ENCODE measurements at regions not wholly inside any gene's neighbourhood (a gene's known extent, or its start where the extent isn't known, plus 50 kb on each side); places are given as distances from the start of the nearest gene placed in this dataset.

- intact Hi-C loops (cut with micrococcal nuclease) (loop anchor here (10.0 kb wide), 2 partner anchors 175 to 205 kb away; no protein-coding TSS in a partner anchor), in situ Hi-C loops (cut with MboI) (no loop called here)
- no TSS peak for BruUV-seq (replicated peaks)
- WGBS (ENCODE audit: insufficient coverage, low coverage, missing lambda C conversion rate), result 0% methylated on average over 3 of the region's 3 CpGs
- ATAC-seq, result no peak
- Histone ChIP-seq H3K9ac (ENCODE audit: insufficient read depth in 1 of 2, low read depth in 2 of 2, low read length in 2 of 2) (no peak overlapping the region), H3K36me3 (ENCODE audit: control insufficient read depth, insufficient read depth, low read length) (no peaks in the 10 kb centered on the region), H3K27ac (ENCODE audit: extremely low read depth, low read depth, low read length) (no peak overlapping the region), H3K9me3 (replicated peaks; ENCODE audit: control insufficient read depth, insufficient read depth, low read depth, low read length) (no peaks in the 10 kb centered on the region), H3K4me3 (no peak overlapping the region), H3K9me1 (ENCODE audit: control insufficient read depth, insufficient read depth, low read length) (no peaks in the 10 kb centered on the region), H2AFZ (ENCODE audit: low read depth, low read length) (no peak overlapping the region), H4K20me1 (replicated peaks; ENCODE audit: control insufficient read depth, insufficient read depth, low read length) (no peaks in the 10 kb centered on the region), H3K79me2 (ENCODE audit: control insufficient read depth, insufficient read depth, low read length) (no peaks in the 10 kb centered on the region), H3K27me3 (ENCODE audit: control insufficient read depth in 2 of 2, insufficient read depth in 2 of 2, low read length in 2 of 2) (peaks cover 0 to 15% of the 10 kb centered on the region in 2 experiments; a peak in 2 of 5 replicates), H3K4me1 (replicated peaks in 1 of 2; ENCODE audit: control insufficient read depth in 2 of 2, insufficient read depth in 2 of 2, low read length in 2 of 2) (no peaks in the 10 kb centered on the region), H3K4me2 (ENCODE audit: insufficient read depth, low read length) (no peak overlapping the region)
- TF ChIP-seq MAZ (CRISPR knock-in tag; conservative IDR thresholded peaks at IDR 0.05 in 1 of 2, IDR thresholded peaks at IDR 0.05 in 1 of 2), result no peak
- TF ChIP-seq RFX5 (IDR thresholded peaks at IDR 0.05; ENCODE audit: low read depth, low read length), result no peak
- TF ChIP-seq ZNF76 (CRISPR knock-in tag; IDR thresholded peaks at IDR 0.05; ENCODE audit: borderline replicate concordance), result no peak
- TF ChIP-seq YY1 (IDR thresholded peaks at IDR 0.05; ENCODE audit: borderline replicate concordance in 1 of 3, control insufficient read depth in 1 of 3, extremely low read depth in 1 of 3, insufficient read depth in 3 of 3, insufficient read length in 1 of 3, insufficient replicate concordance in 2 of 3, low read depth in 1 of 3, low read length in 2 of 3), result no peak
- TF ChIP-seq RUNX1 (IDR thresholded peaks at IDR 0.05; ENCODE audit: low read depth), result no peak
- TF ChIP-seq MCM3 (IDR thresholded peaks at IDR 0.05), result no peak
- TF ChIP-seq ESRRA (IDR thresholded peaks at IDR 0.05; ENCODE audit: borderline replicate concordance, low read depth), result no peak
- no peak for TF ChIP-seq HMGXB4 (CRISPR knock-in tag; IDR thresholded peaks at IDR 0.05)
- no peak for TF ChIP-seq SIN3B (IDR thresholded peaks at IDR 0.05; ENCODE audit: low read depth)
- no peak for TF ChIP-seq ZNF174 (CRISPR knock-in tag; IDR thresholded peaks at IDR 0.05)
- no peak for TF ChIP-seq ESRRB (CRISPR knock-in tag; IDR thresholded peaks at IDR 0.05; ENCODE audit: borderline replicate concordance)
- TF ChIP-seq FOXK1 (CRISPR knock-in tag; IDR thresholded peaks at IDR 0.05; ENCODE audit: borderline replicate concordance), result no peak
- CTCF ChIA-PET (ENCODE audit: low intra/inter-chr PET ratio), result no interaction called here
- POLR2A ChIA-PET, result no interaction called here
- FAIRE-seq, result no peak
- no peak for DNase-seq (ENCODE audit: extremely low read depth in 1 of 4, low spot score in 3 of 4)
Observed at GRCh38 chr1:227489572-227489971, 73.8 kb upstream of the ZNF678 start.
